Putamen (tissue), 1 donor: ENCODE measurements at regions not wholly inside any gene's neighbourhood (a gene's known extent, or its start where the extent isn't known, plus 50 kb on each side); places are given as distances from the start of the nearest gene placed in this dataset.

Experiments used
- DNase-seq: peaks from one replicate; pipeline ENCODE4 v3.0.0-alpha.2; 2016; ENCODE audit warnings: low spot score

DNA sequence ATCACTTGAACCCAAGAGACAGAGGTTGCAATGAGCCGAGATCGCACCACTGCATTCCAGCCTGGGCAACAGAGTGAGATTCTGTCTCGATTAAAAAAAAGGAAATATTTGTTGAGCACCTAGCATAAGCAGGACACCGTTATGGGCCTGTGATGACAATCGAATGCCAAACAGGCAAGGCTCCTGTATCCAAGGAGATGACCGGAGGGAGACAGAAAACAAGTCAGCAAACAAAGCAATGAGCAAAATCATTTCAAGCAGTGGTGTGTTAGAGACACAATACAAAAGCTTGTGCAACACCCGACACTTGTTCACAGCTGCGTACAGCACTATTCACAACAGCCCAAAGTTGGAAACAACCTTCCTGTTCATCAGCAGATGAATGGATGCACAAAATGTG is 87.1 kb upstream of the CPEB4 start:
- no peak for DNase-seq

DNA sequence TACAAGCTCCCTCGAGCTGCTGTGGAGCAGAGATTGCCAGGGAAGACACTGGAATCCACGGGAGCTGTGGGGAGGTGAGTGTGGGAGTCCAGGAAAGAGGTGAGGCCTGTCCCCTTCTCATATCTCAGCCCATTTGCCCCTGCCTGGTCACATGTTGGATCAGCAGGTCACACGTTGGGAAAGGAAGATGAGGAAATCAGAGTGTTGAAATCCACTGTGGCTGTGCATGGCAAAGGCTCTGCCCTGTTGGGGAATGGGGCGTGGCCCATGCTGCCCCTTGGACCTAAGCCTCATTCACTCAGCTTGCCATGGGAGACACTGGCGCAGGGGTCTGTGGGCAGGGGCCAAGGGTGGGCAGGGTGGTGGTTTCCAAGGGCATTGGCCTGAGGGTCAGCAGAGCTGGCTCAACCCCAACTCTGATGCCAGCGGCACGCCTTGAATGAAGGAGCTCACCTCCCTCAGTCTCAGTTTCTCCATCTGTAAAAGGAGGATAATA is 85.4 kb upstream of the CPEB4 start:
- DNase-seq: no peak

DNA sequence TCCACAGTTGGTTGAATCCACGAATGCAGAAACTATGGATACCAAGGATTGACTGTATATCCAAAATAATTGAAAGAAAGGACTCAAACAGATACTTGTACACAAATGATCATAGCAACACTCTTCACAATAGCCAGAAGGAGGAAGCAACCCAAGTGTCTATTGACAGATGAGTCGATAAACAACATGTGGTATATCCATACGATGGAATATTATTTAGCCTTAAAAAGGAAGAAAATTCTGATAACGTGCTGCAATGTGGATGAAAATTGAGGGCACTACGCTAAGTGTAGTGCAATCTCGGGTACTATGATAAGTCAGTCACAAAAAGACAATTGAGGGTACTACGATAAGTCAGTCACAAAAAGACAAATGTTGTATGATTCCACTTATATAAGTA is 83.6 kb upstream of the CPEB4 start:
- no peak for DNase-seq

DNA sequence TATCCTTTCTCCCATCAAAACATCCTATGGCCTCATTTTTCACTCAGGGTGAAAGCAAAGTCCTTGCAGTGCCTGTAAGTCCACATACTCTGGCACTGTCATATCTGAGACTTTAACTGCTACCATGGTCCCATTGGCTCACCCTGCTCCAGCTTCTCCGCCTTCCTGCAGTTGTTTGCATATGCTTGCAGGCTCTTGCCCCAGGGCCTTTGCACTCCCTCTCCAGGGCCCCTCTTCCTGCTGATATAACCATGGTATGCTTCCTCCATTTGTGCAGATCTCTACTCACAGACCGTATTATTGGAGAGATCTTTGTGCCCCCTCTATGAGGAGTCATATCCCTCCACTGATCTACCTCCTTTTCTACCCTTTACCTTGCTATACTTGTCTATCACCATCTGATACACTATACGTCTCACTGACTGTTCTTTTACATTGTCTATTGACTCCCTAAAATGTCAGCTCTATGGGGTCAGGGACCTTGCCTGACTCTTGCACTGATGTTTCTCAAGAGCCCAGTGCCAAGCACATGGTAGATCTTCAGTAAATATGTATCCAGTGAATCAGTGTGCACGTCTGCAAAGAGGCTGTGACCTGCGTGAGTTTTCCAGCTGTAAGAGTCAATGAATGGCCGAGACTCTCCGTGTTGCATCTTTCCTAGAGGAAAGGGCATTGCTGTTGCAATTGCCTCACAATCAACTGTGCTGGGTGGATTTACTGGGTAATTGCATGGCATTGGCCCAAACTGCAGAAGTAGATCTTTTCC is 81.7 kb upstream of the CPEB4 start:
- DNase-seq: no peak

DNA sequence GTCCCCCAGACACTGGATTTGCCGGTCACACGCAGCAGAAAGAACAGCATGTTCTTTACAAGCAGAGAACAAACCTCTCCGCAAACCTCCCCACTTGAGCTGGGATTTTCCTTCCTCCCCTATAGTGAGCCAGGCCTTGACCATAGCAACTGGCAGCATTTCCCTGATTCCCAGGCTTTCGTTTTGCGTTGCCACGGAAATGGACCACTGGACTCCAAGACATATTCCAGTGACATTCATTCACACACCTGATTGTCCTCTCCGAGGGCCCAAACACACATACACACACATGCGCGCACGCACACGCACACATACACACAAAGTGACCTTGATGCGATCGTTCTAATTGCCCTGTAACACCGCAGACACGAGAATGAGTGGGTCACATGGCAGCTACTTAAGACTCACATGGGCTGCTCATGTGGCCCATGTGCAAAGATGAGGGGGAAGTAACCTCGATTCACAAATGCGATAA is 80.9 kb upstream of the CPEB4 start:
- DNase-seq: no peak

DNA sequence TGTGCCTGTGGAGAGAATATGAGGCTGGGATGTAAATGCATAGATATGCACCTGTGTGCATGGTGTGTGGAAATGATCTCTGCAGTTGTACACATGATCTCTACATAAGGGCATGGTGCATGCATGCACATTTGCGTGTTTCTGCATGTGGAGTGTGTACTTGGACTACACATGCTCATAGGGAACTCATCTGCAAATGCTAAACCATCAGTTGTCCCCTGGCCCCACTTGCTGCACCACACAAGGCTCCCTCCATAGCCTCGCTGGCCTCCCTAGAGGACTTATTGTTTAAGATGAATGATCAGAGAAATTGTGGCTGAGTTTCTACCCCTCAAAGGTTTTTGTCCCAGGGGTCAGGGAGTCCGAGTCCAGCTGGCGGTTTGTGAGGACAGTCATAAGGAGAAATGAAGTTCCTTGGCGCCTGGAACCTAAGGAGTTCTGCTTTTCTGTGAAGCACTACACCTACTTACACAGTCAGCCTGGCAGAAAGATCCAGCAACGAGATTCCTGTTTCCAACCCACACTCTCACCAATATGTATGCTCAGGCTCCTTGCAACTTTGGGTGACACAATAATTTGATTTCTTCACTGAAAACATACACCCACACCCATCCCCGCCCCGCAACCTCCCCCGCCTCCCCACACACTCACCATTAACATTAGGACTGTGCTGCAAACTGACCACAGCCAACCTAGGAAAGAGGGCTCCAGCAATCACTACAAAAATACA is 79.9 kb upstream of the CPEB4 start:
- no peak for DNase-seq

DNA sequence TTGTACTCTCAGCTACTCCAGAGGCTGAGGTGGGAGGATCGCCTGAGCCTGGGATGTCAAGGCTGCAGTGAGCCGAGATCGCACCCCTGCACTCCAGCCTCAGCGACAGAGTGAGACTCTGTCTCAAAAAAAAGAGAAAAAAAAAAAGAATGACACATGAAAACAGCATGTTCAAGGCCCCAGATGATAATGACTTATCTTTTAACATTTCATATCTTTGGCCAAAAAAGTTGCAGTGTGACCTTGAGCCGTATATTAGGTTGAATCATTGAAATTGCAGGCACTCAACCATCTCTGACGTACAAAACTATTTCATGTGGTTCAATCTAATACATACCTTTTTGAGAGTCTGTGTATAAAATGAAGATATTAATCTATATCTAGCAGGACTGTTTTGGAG is 79.1 kb upstream of the CPEB4 start:
- no peak for DNase-seq

DNA sequence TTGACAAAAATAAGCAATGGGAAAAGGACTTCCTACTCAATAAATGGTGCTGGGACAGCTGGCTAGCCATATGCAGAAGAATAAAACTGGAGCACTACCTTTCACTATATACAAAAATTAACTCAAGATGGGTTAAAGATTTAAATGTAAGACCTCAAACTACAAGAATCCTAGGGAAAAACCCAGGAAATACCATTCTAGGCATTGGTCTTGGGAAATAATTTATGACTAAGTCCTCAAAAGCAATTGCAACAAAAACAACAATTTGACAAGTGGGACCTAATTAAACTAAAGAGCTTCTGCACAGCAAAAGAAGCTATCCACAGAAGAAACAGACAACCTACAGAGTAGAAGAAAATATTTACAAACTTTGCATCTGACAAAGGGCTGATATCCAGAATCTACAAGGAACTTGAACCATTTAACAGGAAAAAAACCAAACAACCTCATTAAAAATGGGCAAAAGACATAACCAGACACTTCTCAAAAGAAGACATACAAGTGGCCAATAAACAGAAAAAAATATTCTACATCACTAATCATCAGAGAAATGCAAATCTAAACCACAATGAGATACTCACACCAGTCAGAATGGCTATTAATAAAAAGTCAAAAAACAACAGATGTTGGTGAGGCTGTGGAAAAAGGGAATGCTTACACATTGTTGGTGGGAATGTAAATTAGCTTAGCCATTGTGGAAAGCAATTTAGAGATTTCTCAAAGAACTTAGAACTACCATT is 75.2 kb upstream of the CPEB4 start:
- no peak for DNase-seq

DNA sequence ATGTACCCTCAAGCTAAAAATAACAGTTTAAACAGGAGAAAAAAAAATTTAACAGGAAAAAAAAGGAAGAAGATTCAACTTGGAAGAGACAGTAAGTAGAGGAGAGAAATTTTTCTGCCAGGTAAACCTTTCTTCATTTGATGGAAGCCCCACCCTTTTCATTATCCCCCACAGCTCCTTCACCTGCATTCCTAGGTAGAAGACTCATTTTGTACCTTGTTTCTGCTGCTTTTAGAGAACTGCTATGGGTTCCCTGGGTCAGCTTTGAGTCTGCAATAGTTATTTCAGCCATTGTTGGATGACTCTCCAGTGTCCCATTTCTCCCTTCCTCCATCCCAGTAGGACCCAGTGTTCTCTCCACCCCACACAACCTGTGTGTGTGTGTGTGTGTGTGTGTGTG is 74.1 kb upstream of the CPEB4 start:
- DNase-seq: no peak

DNA sequence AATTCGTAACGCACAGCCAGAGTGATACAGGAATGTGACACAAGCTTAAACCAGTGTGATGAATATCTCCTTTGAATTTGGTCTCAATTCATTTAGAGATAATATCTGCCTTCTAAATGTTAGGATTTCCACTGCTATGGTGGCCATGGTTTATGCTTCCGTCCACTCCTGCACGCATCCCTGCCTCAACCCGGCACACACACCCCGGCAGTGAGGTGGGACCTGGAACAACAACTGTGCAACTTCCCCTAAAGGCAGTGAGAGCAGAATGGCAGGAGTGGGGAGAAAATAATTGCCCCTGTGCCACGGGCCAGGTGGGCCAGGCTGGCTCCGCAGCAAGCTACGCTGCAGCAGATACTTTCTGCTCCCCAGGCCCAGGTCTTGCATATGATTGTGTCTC is 72.6 kb upstream of the CPEB4 start:
- no peak for DNase-seq

DNA sequence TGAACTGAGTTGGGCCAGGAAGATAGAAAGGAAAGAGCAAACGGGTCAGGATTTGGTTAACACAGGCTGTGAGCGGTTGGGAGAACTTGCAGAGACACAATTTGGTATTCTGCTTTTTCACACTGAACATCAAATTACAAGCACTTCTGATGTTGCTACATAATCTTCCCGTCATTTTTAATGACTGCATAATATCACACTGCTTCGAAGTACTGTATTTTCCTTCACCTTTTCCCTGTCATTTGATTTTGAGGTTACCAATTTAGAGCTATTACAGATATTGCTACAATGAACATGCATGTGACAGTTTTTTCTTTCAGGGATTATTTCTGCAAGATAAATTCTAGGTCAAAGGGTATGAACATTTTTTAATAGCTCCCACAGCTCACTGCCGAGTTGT is 71.4 kb upstream of the CPEB4 start:
- no peak for DNase-seq

DNA sequence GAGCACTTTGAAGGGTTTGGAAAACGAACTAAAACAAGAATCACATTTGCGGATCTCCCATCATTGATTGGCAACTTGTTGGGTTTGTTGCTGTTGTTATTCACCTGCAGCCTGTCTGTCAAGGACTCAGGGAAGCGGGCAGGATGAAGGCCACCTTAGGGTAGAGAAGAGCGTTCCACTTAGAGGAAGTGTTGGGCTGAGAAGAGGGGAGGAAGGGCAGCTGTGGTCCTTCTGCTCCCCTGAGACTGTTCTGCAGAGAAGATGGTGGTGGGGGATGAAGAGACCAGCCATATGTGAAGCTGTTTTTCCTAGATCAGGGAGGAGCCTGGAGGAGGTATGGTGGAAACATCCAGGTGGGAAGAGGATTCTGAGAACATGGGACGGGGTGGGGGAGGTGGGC is 70.6 kb upstream of the CPEB4 start:
- no peak for DNase-seq

DNA sequence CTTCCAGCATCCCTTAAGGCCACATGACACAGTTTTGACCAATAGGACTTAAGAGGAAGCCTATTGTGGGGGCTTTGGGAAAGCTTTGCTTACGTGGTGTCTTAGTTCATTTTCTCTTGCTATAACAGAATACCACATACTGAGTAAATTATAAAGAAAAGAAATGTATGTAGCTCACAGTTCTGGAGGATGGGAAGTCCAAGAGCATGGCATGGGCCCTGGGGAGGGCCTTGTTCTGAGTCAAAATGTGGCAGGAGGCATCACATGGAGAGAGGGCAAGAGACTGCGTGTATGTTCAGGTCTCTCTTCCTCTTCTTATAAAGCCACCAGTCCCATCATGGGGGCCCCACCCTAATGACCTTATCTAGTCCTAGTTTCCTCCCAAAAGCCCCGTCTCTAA is 68.6 kb upstream of the CPEB4 start:
- DNase-seq: no peak

DNA sequence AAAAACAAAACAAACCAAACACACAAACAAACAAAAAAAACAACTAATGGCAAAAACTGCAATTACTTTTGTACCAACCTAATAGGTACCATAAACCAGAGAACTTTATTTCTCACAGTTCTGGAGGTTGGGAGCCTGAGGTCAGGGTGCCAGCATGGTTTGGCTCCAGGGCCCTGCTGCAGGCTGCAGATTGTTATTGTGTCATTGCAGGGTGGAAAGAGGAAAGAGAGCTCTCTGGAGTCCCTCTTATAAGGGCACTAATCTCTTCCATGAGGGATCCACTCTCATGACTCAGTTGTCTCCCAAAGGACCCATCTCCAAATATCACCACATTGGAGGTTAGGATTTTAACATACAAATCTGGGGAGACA is 64.9 kb upstream of the CPEB4 start:
- DNase-seq: no peak

DNA sequence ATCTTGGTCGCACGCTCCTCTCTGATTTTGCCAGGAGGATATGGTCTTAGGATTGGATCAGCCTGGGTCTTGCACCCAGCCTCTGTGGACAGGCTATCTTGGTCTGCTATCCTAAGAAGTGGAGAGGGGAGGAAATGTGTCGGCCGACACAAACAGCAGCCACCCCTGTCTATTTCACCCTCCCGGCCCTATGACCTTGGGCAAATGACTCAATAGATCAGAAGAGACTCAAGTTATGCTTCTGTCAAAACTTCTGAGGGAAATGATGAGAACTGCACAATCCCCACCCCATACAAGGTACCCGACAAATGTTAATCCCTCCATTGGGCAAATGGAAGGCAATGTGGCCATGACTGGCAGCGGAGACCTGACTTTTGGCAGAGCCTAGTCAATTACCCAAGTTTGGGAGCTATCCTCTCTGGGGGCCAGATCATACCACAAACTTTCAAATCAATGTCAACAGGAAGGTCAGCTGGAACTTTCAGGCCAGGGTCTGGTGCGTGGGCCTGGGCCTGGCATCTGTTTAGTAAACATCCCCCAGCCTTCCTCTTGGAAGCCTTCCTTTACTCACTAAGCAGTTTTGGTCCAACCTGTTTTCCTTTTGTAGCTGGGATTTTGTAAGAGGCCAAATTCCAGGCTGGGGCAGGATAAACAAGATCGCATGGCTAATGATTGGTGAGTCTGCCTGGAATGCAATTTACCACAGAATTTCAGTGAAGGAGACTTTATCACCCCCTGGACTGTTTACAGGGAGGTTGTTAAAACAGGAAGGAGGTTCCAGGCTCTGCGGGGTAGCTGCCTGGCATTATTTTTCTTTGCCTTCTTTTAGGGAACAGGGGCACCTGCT is 64.2 kb upstream of the CPEB4 start:
- DNase-seq: peak; percentile 10

DNA sequence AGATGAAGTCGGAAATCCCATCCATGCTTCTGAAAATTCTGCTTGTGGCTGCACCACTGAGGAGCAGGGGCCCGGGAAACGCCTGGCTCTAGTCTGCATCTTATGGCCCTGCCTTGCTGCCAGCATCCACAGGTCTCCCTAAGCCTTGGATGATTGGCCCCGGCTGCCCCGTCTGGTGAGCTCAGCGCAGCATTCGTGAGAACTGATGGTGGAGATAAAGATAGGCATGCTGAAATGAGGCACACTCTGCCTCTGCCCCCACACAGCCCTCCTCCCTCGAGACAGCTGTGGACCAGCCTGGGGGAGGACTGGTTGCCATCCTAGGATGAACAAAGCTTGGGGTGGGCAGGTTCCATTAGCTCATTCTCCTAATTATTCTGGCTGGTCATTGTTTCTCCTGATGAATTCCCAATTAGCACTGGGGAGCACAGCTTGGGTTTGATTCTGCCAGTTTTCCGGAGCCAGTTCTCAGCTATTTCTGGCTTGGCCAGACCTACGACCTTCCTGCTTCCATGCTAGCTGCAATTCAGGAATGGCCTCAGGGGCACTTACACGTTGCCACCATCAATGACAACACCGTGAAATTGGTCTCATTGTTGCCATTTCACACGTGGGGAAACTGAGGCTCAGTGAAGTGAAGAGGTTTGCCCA is 62.8 kb upstream of the CPEB4 start:
- DNase-seq: peak; percentile 26

DNA sequence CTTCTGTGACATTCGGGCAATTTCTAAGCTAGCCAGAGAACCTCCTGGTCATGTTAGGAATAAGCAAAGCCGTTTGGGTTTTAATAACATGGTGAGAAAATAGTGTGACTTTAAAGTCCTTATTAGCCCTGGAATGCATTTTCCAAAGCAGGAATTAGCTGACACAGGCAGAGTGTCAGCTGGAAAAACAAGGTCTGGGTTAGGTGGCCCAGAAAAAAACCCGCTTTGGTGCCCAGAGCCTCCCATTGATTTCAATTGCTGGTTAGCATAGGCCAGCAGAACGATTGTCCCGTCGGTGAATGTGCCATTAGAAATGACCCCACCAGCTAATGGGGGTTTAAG is 62.1 kb upstream of the CPEB4 start:
- DNase-seq: peak; percentile 20

DNA sequence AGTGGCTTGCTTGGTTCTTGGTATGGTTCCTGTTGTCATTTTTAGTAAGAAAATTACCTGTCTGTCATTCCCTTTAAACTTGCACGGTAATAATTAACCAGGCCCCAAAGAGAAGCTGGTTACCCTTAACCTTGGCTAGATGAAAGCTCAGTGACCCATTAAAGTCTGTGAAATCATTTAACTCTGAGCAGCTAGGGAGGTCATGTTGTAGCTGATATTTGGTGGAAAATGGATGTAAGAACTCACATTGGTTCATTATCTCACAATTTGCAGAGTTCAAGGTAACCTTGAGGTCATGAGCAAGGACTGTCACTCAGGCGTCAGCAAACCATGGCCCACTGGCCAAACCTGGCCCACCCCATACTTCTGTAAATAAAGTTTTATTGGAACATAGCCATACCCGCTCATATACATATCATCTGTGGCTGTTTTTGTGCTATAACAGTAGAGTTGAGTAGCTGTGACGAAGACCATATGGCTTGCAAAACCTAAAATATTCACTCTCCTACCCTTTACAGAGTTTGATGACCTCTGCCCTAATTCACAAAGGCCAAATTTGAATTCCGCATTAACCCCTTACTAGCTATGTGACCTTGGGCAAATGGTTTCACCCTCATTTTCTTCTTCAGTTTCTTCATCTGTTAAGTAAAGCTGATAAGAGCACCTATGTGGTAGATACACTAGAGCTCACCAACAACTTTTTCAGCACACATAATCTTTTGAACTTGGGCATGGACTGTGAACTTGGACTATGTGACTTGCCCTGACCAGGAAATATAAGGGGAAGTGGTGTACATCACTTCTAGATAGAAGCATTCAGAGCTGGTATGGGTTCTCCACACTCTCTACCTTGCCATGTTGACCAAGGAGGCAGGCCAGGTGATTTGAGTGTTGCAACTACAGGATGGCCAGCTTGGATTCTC is 61.5 kb upstream of the CPEB4 start:
- DNase-seq: no peak

DNA sequence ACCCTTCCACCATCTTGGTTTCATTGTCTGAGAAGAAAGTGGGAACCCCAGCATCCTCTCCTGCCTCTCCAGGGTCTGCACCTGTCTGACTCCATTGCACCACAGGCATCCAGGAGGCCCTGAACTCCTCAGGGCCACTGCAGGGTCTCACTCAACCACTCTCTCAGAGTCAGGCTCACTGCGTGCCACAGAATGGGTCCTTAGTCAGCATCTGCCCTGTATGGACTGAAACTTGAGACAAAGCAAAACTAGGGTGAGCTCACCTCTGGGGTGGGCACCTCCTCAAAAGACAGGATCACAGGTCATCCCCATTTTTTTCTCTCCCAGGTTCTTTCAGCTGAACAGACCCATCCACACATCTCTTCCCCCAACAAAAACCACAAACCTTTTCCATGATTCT is 59.2 kb upstream of the CPEB4 start:
- no peak for DNase-seq

DNA sequence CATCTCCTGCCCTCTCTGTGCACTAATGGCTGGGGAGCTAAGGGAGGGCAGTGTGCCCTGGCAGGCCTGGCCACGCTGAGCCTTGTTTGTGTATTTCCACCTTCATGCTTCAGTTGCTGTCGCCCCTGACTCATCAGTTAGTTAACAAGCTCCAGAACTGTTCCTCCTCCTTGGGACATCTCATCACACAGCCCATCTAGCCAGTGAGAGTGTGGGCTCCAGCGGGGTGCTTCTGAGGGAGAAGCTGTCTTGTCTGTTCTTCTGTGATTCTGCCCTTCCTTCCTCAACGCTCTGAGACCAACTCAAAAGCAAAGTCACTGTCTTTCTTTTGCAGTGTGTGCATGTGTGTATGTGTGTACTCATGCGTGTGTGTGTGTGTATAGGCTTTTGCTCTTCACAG is 58.3 kb upstream of the CPEB4 start:
- DNase-seq: no peak
